ENCODE measurements at regions not wholly inside any gene's neighbourhood (a gene's known extent, or its start where the extent isn't known, plus 50 kb on each side); places are given as distances from the start of the nearest gene placed in this dataset.

DNA sequence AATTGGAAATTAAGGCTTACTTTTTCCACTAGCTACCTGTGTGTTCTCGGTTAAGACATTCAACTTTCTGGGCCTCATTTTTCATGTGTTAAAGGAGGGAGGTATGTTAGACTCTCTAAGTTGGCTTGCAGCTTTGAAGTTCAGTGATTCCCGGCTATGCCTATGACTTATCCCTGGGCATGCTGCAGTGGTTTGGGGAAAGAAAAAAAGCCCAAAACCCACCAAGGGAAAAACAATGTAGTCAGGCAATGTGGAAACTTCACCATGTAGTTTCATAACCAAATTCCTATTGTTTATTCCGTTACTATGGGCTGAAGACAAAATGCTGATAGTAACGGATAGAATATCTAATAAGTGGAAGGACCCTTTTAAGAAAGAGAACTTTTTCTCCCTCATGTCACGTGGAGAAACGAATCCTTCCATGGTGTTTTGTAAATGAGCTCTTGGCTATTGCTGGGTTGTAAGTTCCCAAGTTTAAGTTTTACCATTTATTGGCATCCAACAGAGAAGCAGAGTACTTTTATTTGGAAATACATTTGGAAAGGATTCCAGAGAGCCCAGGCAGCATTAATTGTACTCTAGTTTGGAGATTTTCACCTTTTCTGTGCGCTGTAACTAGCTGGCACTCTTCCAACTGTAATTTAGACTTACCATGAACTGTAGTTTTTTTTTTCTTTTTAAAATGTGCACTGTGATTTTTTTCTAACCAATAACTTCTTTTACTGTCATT, 84.9 kb upstream of the MPDZ start:
- Histone ChIP-seq H3K36me3 (ENCODE audit: insufficient read depth, low read length) (no peaks in the 10 kb centered on the region), H3K4me1 (ENCODE audit: insufficient read depth, low read length) (peaks cover 22% of the 10 kb centered on the region), H3K27ac (ENCODE audit: low read depth, low read length) (no peak overlapping the region), H3K27me3 (ENCODE audit: control insufficient read depth in 1 of 2, insufficient read depth in 2 of 2, low read length in 2 of 2) (no peaks in the 10 kb centered on the region), H3K9ac (ENCODE audit: low read length) (no peak overlapping the region), H3K9me3 (ENCODE audit: low read length) (no peaks in the 10 kb centered on the region), H3K4me3 (ENCODE audit: low read depth in 1 of 2, low read length in 2 of 2) (no peak overlapping the region)

DNA sequence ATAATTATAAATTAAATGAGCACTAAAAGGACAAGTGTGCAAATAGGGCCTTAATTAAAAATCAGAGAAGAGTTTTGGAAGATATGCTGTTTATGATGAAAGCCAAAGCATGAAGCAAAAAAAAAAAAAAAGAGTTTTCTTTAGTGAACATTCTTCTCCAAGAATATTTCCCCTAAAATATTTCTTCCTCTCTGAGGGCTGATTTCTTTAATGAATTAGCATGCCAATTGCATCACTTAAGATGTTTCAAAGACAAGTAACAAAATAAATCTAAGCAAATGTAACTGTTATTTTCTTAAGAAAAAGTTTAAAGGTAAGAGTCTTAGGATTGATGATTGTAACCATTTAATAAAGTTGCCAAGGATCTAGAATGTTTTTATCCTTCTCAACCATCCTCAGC, 81.6 kb upstream of the MPDZ start:
- no peaks in the 10 kb centered on the region for H3K36me3 ChIP-seq (ENCODE audit: insufficient read depth, low read length)
- peaks cover 31% of the 10 kb centered on the region for H3K4me1 ChIP-seq (ENCODE audit: insufficient read depth, low read length)
- H3K27ac ChIP-seq (ENCODE audit: low read depth, low read length) = no peak overlapping the region
- no peak overlapping the region for H3K4me3 ChIP-seq (ENCODE audit: low read depth in 1 of 2, low read length in 2 of 2)
- H3K9me3 ChIP-seq (ENCODE audit: low read length) = no peaks in the 10 kb centered on the region
- H3K9ac ChIP-seq (ENCODE audit: low read length) = no peak overlapping the region
- no peaks in the 10 kb centered on the region for H3K27me3 ChIP-seq (ENCODE audit: control insufficient read depth in 1 of 2, insufficient read depth in 2 of 2, low read length in 2 of 2)

DNA sequence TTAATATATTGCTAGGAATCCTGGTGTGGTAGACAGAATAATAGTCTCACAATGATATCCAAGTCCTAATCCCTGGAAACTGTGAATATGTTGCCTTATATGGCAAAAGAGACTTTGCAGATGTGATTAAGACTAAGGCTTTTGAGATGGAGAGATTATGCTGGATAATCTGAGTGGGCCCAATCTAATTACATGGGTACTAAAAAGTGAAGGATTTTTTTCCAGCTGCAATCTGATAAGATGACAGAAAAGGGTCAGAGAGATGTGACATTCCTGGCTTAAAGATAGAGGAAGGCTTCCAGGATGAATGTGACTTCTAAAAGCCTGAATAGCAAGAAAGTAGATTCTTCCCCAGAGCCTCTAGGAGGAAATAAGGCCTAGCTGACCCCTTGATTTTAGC, 80.7 kb upstream of the MPDZ start:
- H3K27ac ChIP-seq (ENCODE audit: low read depth, low read length) = no peak overlapping the region
- H3K27me3 ChIP-seq (ENCODE audit: control insufficient read depth in 1 of 2, insufficient read depth in 2 of 2, low read length in 2 of 2) = no peaks in the 10 kb centered on the region
- H3K9ac ChIP-seq (ENCODE audit: low read length) = no peak overlapping the region
- no peaks in the 10 kb centered on the region for H3K9me3 ChIP-seq (ENCODE audit: low read length)
- H3K4me1 ChIP-seq (ENCODE audit: insufficient read depth, low read length) = peaks cover 30% of the 10 kb centered on the region
- H3K4me3 ChIP-seq (ENCODE audit: low read depth in 1 of 2, low read length in 2 of 2) = no peak overlapping the region
- H3K36me3 ChIP-seq (ENCODE audit: insufficient read depth, low read length) = no peaks in the 10 kb centered on the region

DNA sequence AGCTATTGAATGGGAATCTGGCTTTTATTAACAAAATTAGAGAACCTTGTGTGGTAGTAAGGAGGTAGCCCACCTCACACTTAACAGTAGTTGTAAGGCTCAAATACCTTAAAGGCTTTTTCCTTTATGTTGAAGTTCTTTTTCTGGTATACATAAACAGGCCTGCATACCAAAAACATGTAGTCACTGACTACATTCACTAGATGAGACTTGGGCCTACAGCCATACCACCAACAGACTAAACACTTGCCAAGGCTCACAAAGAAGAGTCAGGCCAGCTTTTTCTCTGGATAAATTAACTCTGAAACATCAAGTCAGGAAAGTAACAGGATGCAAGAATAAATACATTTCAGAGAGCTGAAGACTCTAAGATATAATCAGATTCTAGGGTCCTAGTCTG, 78.6 kb upstream of the MPDZ start:
- no peak overlapping the region for H3K4me3 ChIP-seq (ENCODE audit: low read depth in 1 of 2, low read length in 2 of 2)

DNA sequence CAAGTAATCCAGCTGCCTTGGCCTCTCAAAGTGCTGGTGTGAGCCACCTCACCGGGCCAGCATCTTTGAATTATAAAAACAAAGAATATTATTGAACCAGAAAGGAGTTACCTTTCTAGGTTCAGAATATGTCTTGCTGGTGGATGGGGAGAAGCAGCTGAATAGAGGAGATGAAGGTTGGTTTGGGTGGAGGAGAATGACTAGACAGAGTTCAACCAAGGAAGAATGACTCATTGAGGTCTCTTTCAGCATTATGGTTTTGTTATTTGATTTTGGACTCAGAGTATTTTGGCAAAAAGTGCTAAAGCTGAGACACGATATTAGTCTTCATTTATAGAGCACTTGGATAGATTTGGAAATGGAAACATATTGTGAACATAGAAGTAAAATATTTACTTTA, 75.2 kb upstream of the MPDZ start:
- H3K36me3 ChIP-seq (ENCODE audit: insufficient read depth, low read length) = no peaks in the 10 kb centered on the region
- no peak overlapping the region for H3K9ac ChIP-seq (ENCODE audit: low read length)
- H3K27me3 ChIP-seq (ENCODE audit: control insufficient read depth in 1 of 2, insufficient read depth in 2 of 2, low read length in 2 of 2) = no peaks in the 10 kb centered on the region
- H3K9me3 ChIP-seq (ENCODE audit: low read length) = no peaks in the 10 kb centered on the region
- peaks cover 10% of the 10 kb centered on the region for H3K4me1 ChIP-seq (ENCODE audit: insufficient read depth, low read length)
- H3K27ac ChIP-seq (ENCODE audit: low read depth, low read length) = no peak overlapping the region
- no peak overlapping the region for H3K4me3 ChIP-seq (ENCODE audit: low read depth in 1 of 2, low read length in 2 of 2)

More for the DNA sequence above, 78.6 kb upstream of the MPDZ start:
- H3K27me3 ChIP-seq (ENCODE audit: control insufficient read depth in 1 of 2, insufficient read depth in 2 of 2, low read length in 2 of 2) = no peaks in the 10 kb centered on the region
- H3K9ac ChIP-seq (ENCODE audit: low read length) = no peak overlapping the region
- H3K27ac ChIP-seq (ENCODE audit: low read depth, low read length) = no peak overlapping the region
- no peaks in the 10 kb centered on the region for H3K36me3 ChIP-seq (ENCODE audit: insufficient read depth, low read length)
- peaks cover 19% of the 10 kb centered on the region for H3K4me1 ChIP-seq (ENCODE audit: insufficient read depth, low read length)
- H3K9me3 ChIP-seq (ENCODE audit: low read length) = no peaks in the 10 kb centered on the region

DNA sequence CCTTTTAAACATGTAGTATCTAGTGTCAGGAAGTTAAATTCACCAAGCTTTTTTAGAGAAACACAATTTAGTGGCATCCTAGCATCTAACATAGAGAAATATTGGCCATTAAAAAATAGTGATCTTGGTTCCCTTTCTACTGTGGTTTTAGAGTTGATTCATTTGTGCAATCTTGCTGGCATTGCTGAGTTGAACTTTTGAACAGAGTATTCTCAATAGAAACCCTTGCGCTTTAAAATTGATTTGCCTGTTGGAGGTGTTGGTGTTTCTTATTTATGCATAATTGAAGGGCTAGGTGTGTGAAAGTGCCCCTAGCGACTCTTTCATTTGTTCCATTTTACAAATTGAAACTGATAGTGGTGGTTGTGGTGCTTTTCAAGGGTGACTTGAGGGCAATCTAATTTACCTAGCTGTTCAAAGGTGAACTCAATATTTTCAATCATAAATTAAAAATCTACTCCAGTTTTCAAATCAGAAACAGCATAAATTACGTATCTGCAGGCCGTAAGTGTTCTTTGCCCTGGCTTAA, 73.0 kb upstream of the MPDZ start:
- Histone ChIP-seq H3K36me3 (ENCODE audit: insufficient read depth, low read length) (no peaks in the 10 kb centered on the region), H3K4me3 (ENCODE audit: low read depth in 1 of 2, low read length in 2 of 2) (no peak overlapping the region), H3K27ac (ENCODE audit: low read depth, low read length) (no peak overlapping the region), H3K9me3 (ENCODE audit: low read length) (no peaks in the 10 kb centered on the region), H3K4me1 (ENCODE audit: insufficient read depth, low read length) (no peaks in the 10 kb centered on the region), H3K9ac (ENCODE audit: low read length) (no peak overlapping the region), H3K27me3 (ENCODE audit: control insufficient read depth in 1 of 2, insufficient read depth in 2 of 2, low read length in 2 of 2) (no peaks in the 10 kb centered on the region)

DNA sequence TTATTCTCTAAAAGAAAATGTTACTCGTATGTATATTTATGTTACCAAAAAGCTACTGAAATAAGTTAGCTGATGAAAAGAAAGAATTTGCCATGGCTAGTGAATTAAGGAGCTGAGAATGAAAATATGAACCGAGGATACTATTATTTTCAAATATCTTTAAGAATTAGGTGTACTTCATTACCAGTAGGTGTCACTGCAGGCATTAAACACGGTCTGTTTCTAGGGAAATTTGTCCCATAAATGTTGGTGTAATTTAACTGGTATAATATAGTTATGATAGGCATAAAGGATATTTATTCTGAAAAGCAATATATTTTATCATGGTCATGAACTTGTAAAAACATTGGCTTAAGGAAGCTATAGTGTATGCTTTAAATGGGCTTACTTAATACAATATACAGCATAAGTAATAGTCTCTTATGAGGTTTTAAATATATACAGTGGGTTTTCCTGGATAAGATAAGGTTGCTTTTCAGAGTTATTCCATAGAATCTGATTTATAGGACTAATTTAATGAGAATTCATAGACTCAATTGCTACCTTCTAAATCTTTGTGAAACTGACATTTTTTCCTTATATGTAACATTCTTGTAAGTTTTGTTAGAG, 72.4 kb upstream of the MPDZ start:
- no peak overlapping the region for H3K9ac ChIP-seq (ENCODE audit: low read length)
- no peaks in the 10 kb centered on the region for H3K4me1 ChIP-seq (ENCODE audit: insufficient read depth, low read length)
- no peaks in the 10 kb centered on the region for H3K36me3 ChIP-seq (ENCODE audit: insufficient read depth, low read length)
- no peaks in the 10 kb centered on the region for H3K9me3 ChIP-seq (ENCODE audit: low read length)
- no peak overlapping the region for H3K27ac ChIP-seq (ENCODE audit: low read depth, low read length)
- H3K27me3 ChIP-seq (ENCODE audit: control insufficient read depth in 1 of 2, insufficient read depth in 2 of 2, low read length in 2 of 2) = no peaks in the 10 kb centered on the region
- H3K4me3 ChIP-seq (ENCODE audit: low read depth in 1 of 2, low read length in 2 of 2) = no peak overlapping the region

DNA sequence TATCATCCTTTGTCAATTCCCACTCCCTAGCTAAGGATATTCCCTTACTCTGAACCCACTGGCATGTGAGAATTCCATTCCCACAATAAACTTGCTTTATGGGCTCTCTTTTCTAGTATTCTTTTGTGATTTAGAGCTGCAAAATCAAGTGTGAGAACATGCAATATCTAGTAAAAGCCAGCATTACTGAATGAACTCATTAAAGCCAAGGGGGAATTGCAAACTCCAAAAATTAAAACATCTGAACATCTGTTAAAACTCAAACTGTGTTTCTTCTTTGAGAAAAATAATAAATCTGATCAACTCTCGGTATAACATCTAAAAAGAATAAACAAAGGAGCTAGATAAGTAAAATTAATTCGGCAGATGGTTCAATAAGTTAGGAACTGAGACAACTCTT, 53.1 kb upstream of the MPDZ start:
- Histone ChIP-seq H3K27me3 (ENCODE audit: control insufficient read depth in 1 of 2, insufficient read depth in 2 of 2, low read length in 2 of 2) (no peaks in the 10 kb centered on the region), H3K9me3 (ENCODE audit: low read length) (no peaks in the 10 kb centered on the region), H3K4me3 (ENCODE audit: low read depth in 1 of 2, low read length in 2 of 2) (no peak overlapping the region), H3K36me3 (ENCODE audit: insufficient read depth, low read length) (no peaks in the 10 kb centered on the region), H3K4me1 (ENCODE audit: insufficient read depth, low read length) (peaks cover 3% of the 10 kb centered on the region), H3K9ac (ENCODE audit: low read length) (no peak overlapping the region), H3K27ac (ENCODE audit: low read depth, low read length) (no peak overlapping the region)

DNA sequence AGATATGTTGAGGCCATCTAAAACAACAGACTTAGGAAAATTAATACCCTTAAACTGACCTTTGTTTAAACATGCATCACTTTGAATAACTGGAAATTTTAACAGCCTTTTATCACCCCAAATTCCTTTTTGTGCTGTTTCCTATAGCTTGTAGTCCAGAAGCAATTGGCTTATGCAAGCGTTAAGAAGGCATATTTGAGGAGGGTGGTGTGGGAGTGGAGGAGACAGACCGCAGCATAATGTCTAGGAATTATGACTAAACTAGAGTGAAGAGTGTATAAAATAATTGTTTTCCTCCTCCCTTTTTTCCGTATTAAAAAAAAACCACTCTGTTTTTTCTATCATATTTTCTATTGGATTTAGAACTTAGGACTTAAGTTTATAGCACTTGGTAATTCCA, 51.8 kb upstream of the MPDZ start:
- H3K36me3 ChIP-seq (ENCODE audit: insufficient read depth, low read length) = no peaks in the 10 kb centered on the region
- no peak overlapping the region for H3K27ac ChIP-seq (ENCODE audit: low read depth, low read length)
- H3K27me3 ChIP-seq (ENCODE audit: control insufficient read depth in 1 of 2, insufficient read depth in 2 of 2, low read length in 2 of 2) = no peaks in the 10 kb centered on the region
- H3K4me1 ChIP-seq (ENCODE audit: insufficient read depth, low read length) = peaks cover 3% of the 10 kb centered on the region
- no peaks in the 10 kb centered on the region for H3K9me3 ChIP-seq (ENCODE audit: low read length)
- H3K9ac ChIP-seq (ENCODE audit: low read length) = no peak overlapping the region
- H3K4me3 ChIP-seq (ENCODE audit: low read depth in 1 of 2, low read length in 2 of 2) = no peak overlapping the region

DNA sequence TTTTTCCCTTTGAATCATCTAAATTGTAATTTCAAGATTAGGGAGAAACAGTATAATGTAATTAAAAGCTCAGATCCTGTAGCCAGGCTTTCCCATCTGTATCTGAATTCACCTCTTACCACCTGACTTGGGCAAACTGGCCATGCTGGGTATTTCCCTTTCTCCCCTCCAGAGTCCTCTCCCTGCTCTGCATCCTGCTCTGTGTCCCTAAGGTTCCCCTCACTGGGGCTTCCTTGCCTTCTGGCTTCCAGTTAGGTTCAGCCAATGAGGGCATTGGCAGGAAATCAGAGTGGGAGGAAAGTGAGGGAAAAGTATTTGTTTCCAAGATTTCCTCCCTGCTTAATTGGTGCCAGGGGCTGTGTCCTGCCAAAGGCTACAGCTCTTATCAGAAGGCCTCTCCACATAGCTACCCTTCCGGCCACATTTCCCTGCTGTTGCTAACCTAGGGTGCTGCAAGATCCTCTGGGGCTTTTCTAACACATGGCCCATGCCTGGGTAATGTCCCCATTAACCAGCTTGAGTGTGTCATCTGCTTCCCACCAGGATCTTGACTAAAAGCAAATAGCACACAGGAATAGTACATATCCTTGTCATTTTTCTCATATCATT, 51.0 kb upstream of the MPDZ start:
- H3K27me3 ChIP-seq (ENCODE audit: control insufficient read depth in 1 of 2, insufficient read depth in 2 of 2, low read length in 2 of 2) = no peaks in the 10 kb centered on the region
- no peaks in the 10 kb centered on the region for H3K36me3 ChIP-seq (ENCODE audit: insufficient read depth, low read length)
- no peak overlapping the region for H3K4me3 ChIP-seq (ENCODE audit: low read depth in 1 of 2, low read length in 2 of 2)
- H3K4me1 ChIP-seq (ENCODE audit: insufficient read depth, low read length) = peaks cover 3% of the 10 kb centered on the region
- H3K9me3 ChIP-seq (ENCODE audit: low read length) = no peaks in the 10 kb centered on the region
- H3K9ac ChIP-seq (ENCODE audit: low read length) = no peak overlapping the region
- no peak overlapping the region for H3K27ac ChIP-seq (ENCODE audit: low read depth, low read length)
